Esophagus squamous epithelium (tissue), 5 donors: ENCODE measurements at regions not wholly inside any gene's neighbourhood (a gene's known extent, or its start where the extent isn't known, plus 50 kb on each side); places are given as distances from the start of the nearest gene placed in this dataset.

Experiments used
- DNase-seq: peaks from one replicate; lab custom pipeline; 2025; lab: John Stamatoyannopoulos, UW
- H3K27ac ChIP-seq, 4 donors: fragments of 200-600 bp; sonication (generic); one replicate each; pipeline ENCODE4 v1.5.1; 2016 to 2019; ENCODE audit warnings: mild to moderate bottlenecking in 1 of 4
- H3K27me3 ChIP-seq, 4 donors: fragments of 200-600 bp; sonication (generic); 1 replicate in 3 of 4; 2 replicates in 1 of 4; pipeline versions ENCODE4 v1.5.1 to v1.6.0; 2017 to 2021; ENCODE audit warnings: antibody characterized with exemption in 1 of 4
- H3K36me3 ChIP-seq, 3 donors: fragments of 200-600 bp; sonication (generic); one replicate each; pipeline ENCODE4 v1.5.1; 2016 to 2019
- H3K4me1 ChIP-seq, 3 donors: fragments of 200-600 bp; sonication (generic); one replicate each; pipeline ENCODE4 v1.5.1; 2017 to 2019
- H3K4me3 ChIP-seq, 4 donors: fragments of 200-600 bp; sonication (generic); 1 replicate in 3 of 4; 2 replicates in 1 of 4; pipeline ENCODE4 v1.5.1; 2016 to 2019; ENCODE audit warnings: mild to moderate bottlenecking in 2 of 4, moderate library complexity in 1 of 4
- H3K9me3 ChIP-seq, 3 donors: fragments of 200-600 bp; sonication (generic); one replicate each; pipeline ENCODE4 v1.5.1; 2016 to 2019
- POLR2A ChIP-seq, 4 donors: fragments of 450-650 bp; IDR thresholded peaks; one replicate each; pipeline ENCODE4 v1.6.1; 2017; ENCODE audit warnings: antibody characterized with exemption in 4 of 4, mild to moderate bottlenecking in 4 of 4, moderate library complexity in 3 of 4
- WGBS, 2 donors: methylation state at CpG; one replicate each; pipeline ENCODE4 v1.1.5; 2018; 5-methylcytosine and 5-hydroxymethylcytosine counted together
- intact Hi-C: fragments of 100-400 bp; cut with DNase I; formaldehyde crosslinking; loops from one replicate; pipeline ENCODE4 v1.15.0; 2022
- TF ChIP-seq, protein P1 (sequence below), 6 experiments: fragments of 450-650 bp in 4 of 6; fragments of 200-600 bp in 2 of 6; sonication (generic) in 2 of 6; IDR thresholded peaks; one replicate each; pipeline ENCODE4 v1.5.1; 2016 to 2019; ENCODE audit warnings: antibody characterized with exemption in 6 of 6, mild to moderate bottlenecking in 4 of 6, moderate library complexity in 4 of 6
- donor health status: DM: yes; HTN: yes; CAD: no.

DNA sequence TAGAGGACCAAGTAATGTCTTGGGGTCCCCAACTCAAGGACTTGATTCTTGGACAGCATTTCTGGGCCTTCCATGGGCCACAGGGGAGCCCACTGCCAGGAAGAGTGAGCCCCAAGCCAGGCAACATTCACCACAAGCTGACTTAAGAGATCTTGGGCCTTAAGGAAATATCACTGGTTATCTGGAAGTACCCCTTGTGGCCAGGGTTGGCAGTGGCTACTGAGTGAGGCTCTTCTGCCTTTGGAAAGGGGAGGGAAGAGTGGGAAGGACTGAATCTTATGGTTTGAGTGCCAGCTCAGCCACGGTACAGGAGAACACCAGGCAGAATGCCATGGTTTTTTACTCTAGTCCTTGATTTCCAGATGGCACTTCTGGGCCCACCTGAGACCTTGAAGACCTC, 228.9 kb upstream of the RGS18 start:
- Histone ChIP-seq H3K4me3 (no peak overlapping the region), H3K4me1 (no peaks in the 10 kb centered on the region), H3K36me3 (no peaks in the 10 kb centered on the region), H3K27me3 (no peaks in the 10 kb centered on the region), H3K27ac (no peak overlapping the region), H3K9me3 (peaks cover 0 to 12% (median 0%) of the 10 kb centered on the region in 3 donors)
- no peak for DNase-seq
- WGBS, 2 donors: 38 to 50% methylated on average over 1 of the region's 1 CpG
- intact Hi-C loops: no loop called here
- TF ChIP-seq POLR2A (IDR thresholded peaks at IDR 0.05): no peak
- TF ChIP-seq, protein P1, sequence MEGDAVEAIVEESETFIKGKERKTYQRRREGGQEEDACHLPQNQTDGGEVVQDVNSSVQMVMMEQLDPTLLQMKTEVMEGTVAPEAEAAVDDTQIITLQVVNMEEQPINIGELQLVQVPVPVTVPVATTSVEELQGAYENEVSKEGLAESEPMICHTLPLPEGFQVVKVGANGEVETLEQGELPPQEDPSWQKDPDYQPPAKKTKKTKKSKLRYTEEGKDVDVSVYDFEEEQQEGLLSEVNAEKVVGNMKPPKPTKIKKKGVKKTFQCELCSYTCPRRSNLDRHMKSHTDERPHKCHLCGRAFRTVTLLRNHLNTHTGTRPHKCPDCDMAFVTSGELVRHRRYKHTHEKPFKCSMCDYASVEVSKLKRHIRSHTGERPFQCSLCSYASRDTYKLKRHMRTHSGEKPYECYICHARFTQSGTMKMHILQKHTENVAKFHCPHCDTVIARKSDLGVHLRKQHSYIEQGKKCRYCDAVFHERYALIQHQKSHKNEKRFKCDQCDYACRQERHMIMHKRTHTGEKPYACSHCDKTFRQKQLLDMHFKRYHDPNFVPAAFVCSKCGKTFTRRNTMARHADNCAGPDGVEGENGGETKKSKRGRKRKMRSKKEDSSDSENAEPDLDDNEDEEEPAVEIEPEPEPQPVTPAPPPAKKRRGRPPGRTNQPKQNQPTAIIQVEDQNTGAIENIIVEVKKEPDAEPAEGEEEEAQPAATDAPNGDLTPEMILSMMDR (IDR thresholded peaks at IDR 0.05): no peak

DNA sequence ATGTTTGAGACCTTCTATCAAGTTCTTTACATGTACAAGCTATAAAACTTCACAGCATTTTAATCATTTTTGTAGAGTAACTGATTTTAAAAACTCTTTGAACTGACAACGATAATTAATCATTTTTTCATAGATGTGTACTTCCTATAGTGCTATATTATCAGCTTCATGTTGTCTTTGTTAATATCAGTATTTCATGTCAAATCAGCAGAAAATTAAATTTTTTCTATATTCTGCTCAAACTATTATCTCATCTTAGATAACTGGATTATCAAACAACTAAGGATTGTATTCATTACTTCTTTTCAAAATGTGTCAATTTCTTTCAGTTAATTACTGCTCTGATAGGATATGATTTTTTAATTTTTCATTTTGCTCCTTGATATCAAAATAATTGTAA, 214.6 kb upstream of the RGS18 start:
- Histone ChIP-seq H3K27me3 (no peaks in the 10 kb centered on the region), H3K4me1 (no peaks in the 10 kb centered on the region), H3K36me3 (no peaks in the 10 kb centered on the region), H3K9me3 (no peaks in the 10 kb centered on the region), H3K4me3 (no peak overlapping the region), H3K27ac (no peak overlapping the region)
- intact Hi-C loops: no loop called here
- no peak for DNase-seq
- WGBS, 2 donors: 72 to 78% methylated on average over 1 of the region's 1 CpG
- no peak for TF ChIP-seq POLR2A (IDR thresholded peaks at IDR 0.05)
- TF ChIP-seq, protein P1 (IDR thresholded peaks at IDR 0.05): no peak

DNA sequence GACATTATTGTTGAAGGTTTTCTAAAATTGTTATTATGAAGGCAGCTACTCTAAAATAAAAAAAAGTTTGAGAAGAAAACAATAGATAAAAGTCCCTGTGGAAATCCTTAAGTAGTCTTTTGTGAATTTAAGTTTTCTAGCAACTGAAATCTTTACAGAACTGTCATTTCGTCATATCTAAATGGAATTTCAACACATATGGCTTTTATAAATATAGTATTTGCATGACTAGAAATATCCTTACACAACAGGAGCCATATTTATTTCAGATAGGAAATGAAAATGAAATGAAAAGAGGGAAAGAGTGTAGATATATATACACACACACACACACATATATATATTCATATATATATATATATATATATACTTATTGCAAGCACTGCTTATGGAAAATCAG, 204.7 kb upstream of the RGS18 start:
- TF ChIP-seq, protein P1 (IDR thresholded peaks at IDR 0.05): no peak
- TF ChIP-seq POLR2A (IDR thresholded peaks at IDR 0.05): no peak
- Histone ChIP-seq H3K4me1 (no peaks in the 10 kb centered on the region), H3K27me3 (no peaks in the 10 kb centered on the region), H3K27ac (no peak overlapping the region), H3K9me3 (no peaks in the 10 kb centered on the region), H3K4me3 (no peak overlapping the region), H3K36me3 (no peaks in the 10 kb centered on the region)
- WGBS, 2 donors: 37 to 39% methylated on average over 1 of the region's 1 CpG
- intact Hi-C loops: no loop called here
- DNase-seq: no peak

DNA sequence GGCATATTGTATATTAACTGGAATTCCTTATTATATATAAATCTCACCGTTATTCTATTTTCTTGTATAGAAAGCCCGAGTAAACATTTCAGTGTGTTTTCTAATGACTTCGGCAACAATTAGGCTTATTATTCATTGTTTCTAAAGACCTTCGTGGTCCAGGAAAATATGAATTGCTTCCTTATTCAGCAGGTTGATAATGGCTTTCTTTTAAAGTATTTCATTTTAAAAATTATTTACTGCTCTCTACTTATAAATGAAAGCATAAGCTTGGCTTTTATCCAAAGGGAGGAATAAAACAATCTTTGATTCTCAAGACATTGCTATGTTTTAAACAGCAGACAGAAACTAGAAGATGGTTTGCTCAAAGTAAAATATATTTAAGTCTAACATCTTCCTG, 198.4 kb upstream of the RGS18 start:
- no peak for DNase-seq
- TF ChIP-seq POLR2A (IDR thresholded peaks at IDR 0.05): no peak
- TF ChIP-seq, protein P1 (IDR thresholded peaks at IDR 0.05): no peak
- no peaks in the 10 kb centered on the region for H3K27me3 ChIP-seq
- no peak overlapping the region for H3K27ac ChIP-seq
- no peaks in the 10 kb centered on the region for H3K36me3 ChIP-seq
- H3K4me3 ChIP-seq: no peak overlapping the region
- WGBS, 2 donors: 61 to 74% methylated on average over 4 of the region's 4 CpGs
- no peaks in the 10 kb centered on the region for H3K9me3 ChIP-seq
- intact Hi-C loops: no loop called here
- no peaks in the 10 kb centered on the region for H3K4me1 ChIP-seq

DNA sequence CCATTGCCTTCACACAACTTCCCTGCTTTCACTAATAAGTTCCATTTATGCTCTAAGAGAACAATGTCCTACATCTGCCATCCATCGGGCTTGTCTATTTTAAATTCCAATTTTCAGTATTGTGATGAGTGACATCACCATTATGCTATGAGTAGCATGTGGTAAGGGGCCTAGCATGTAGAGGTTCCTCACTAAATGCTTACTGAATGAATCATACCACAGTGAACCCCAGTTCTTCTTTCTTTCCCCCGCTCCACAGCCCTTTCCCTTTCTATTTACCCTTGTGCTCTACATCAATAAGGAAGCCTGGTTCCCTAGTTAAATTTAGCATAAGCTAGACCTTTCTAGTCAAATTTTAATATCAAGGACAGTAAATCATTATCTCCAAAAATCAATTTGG, 195.0 kb upstream of the RGS18 start:
- Histone ChIP-seq H3K36me3 (no peaks in the 10 kb centered on the region), H3K27ac (no peak overlapping the region), H3K4me3 (no peak overlapping the region), H3K9me3 (no peaks in the 10 kb centered on the region), H3K27me3 (no peaks in the 10 kb centered on the region), H3K4me1 (no peaks in the 10 kb centered on the region)
- WGBS, 2 donors: 82 to 83% methylated on average over 2 of the region's 2 CpGs
- no peak for DNase-seq
- TF ChIP-seq, protein P1 (IDR thresholded peaks at IDR 0.05): no peak
- TF ChIP-seq POLR2A (IDR thresholded peaks at IDR 0.05): no peak
- intact Hi-C loops: no loop called here
